GM12801 (cell line): ENCODE measurements at regions not wholly inside any gene's neighbourhood (a gene's known extent, or its start where the extent isn't known, plus 50 kb on each side); places are given as distances from the start of the nearest gene placed in this dataset.

Source experiments
- TF ChIP-seq, protein P1 (sequence below): IDR thresholded peaks from one replicate; pipeline ENCODE4 v1.5.1; 2011; ENCODE audit warnings: control low read depth; ENCODE audit not compliant: insufficient read length; ENCODE audit errors: extremely low read depth

DNA sequence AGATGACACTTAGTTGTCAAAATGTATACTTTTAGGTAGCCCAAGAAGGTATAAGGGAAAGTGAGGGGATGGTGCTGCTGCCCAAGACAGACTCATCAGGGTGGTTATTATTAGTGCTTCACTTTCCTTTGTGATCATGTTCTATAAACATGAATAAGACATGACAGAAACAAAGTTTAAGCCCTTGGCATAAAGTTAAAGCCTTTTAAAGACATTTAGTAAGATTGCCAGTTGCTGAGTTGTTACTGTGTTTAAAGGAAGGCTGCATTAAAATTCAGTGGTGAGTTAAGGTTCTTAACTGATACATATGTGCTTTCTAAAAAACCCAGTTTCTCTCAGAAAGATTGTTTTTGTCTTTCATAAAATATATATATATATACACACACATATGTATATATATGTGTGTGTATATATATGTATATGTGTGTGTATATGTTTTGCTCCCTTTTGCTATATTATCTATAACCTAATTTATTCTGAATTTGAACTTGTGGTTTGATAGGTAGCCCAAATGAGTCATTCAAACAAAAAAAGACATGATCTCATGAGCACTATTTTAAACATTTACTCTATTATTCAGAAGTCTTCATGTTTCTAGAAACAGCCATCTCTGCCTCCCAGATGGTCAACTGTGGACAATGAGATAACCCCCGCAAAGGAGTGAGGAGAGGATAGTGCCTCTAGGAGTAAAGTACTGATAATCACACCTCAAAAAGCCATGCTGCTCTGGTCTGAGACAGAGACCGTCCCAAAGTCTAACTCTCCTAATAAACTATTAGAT lies 98.1 kb upstream of the OTUD4 start:
- TF ChIP-seq, protein P1, sequence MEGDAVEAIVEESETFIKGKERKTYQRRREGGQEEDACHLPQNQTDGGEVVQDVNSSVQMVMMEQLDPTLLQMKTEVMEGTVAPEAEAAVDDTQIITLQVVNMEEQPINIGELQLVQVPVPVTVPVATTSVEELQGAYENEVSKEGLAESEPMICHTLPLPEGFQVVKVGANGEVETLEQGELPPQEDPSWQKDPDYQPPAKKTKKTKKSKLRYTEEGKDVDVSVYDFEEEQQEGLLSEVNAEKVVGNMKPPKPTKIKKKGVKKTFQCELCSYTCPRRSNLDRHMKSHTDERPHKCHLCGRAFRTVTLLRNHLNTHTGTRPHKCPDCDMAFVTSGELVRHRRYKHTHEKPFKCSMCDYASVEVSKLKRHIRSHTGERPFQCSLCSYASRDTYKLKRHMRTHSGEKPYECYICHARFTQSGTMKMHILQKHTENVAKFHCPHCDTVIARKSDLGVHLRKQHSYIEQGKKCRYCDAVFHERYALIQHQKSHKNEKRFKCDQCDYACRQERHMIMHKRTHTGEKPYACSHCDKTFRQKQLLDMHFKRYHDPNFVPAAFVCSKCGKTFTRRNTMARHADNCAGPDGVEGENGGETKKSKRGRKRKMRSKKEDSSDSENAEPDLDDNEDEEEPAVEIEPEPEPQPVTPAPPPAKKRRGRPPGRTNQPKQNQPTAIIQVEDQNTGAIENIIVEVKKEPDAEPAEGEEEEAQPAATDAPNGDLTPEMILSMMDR: no peak

DNA sequence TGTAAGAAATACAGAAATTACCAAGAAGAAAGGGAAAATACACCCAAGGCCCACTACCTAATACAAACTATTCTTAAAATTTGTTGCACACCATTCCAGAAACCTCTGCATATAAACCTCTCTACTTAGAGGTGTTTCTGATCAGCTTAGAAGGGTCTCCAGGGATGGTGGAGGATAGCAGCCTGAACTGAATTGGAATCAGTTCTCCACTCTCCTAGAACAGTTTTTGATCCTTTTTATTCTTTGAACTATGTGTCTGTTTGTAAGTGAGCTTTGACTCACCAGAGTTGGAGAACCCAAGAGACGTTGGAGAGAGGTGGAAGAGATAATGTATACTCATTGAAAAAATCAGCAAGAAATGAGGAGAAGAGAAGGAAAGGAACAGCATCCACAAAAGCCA lies 96.6 kb upstream of the OTUD4 start:
- TF ChIP-seq, protein P1: no peak

DNA sequence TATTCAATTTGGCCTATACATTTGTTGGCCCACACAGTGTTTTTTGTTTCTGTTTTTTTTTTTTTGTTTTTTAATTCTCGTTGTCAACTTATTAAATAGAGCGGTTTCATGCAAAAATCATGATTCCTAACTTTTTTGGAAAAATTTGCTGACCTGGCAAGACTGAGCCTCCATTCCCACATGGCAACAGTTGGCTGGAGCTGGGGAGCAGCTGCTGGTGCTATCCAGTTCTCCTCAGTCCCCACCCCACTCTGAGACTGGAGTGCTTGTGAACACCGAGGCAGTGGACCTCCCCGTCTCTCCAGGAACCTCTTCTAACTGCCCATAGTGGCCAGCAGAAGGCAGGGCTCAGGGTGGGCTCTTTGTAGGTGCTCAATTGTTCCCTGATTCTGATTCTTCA lies 95.7 kb upstream of the OTUD4 start:
- TF ChIP-seq, protein P1: no peak

DNA sequence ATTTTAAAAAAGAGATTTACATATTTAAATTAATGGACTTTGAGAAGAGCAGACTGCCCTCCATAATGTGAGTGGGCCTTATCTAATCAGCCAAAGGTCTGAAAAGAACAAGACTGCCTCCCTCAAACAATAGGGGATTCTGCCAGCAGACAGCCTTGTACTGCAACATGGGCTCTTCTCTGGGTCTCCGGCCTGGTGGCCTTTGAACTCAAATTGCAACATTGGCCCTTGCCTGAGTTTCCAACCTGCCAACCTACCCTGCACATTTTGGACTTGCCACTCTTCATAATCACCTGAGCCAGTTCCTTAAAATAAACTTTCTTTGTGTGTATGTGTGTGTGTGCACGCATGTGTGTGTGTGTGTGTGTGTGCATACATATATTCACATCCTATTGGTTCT lies 90.8 kb upstream of the OTUD4 start:
- TF ChIP-seq, protein P1: no peak

DNA sequence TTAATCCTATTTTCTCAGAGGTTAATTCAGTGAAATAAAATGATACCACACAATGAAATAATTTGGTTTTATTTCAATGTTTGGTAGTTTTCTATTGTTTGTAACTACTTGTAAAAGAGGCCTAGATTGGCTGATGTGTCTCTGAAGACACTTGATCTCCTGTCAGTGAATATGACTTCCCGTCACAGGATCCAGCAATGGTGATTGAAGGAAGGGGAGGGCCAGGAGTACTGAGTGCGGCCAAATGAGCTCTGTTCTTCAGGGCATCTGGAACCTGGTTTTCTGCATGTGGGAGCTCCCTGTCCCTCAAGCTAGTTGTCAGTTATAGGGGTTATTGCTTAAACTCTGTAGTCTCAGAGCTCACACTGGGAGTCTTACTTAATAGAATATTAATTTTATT lies 86.5 kb upstream of the OTUD4 start:
- TF ChIP-seq, protein P1: no peak

DNA sequence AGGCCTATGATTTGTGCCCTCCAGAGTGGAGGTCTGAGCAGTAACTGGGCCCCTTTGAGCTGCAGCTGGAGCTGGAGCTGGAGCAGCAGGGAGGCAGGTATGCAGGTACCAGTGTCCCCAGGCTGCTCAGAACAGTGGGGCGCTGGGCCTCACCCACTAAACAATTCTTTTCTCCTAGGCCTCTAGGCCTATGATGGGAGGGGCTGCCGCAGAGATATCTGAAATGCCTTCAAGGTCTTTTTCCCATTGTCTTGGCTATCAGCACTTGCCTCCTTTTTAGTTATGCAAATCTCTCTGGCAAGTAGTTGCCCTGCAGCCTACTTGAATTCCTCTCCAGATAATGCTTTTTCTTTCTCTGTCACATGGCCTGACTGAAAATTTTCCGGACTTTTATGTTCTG lies 79.7 kb upstream of the OTUD4 start:
- TF ChIP-seq, protein P1: no peak

DNA sequence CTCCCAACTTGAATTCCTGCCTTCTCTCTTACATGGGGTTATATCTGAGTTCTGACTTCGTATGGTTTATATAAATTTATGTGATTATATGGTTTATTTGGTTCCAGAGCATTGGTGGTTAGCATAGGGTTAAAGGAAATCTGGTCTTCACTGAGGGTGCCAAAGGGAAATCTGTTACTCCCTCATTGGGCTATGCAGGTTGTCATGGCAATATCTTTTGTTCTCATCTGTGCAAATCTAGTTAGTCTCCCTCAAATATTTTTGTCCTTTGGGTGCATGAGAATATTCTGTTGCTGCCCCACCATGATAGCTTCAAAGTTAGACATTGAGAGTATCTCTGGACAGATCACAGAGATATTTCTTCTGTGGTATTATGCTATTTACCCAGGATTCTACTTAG lies 71.8 kb upstream of the OTUD4 start:
- TF ChIP-seq, protein P1: no peak
